Colonic mucosa (tissue), 4 donors: ENCODE measurements at regions not wholly inside any gene's neighbourhood (a gene's known extent, or its start where the extent isn't known, plus 50 kb on each side); places are given as distances from the start of the nearest gene placed in this dataset.

Source experiments
- DNase-seq: peaks from one replicate; pipeline ENCODE4 v3.0.0-alpha.2; 2020
- H3K27ac ChIP-seq: fragments of 200-600 bp; one replicate; pipeline ENCODE4 v1.8.0; 2021
- H3K27me3 ChIP-seq: fragments of 200-600 bp; one replicate; pipeline ENCODE4 v1.8.0; 2021
- H3K36me3 ChIP-seq: fragments of 200-600 bp; one replicate; pipeline ENCODE4 v1.8.0; 2021
- H3K4me1 ChIP-seq: fragments of 200-600 bp; one replicate; pipeline ENCODE4 v1.8.0; 2021; ENCODE audit warnings: mild to moderate bottlenecking
- H3K4me3 ChIP-seq: fragments of 200-600 bp; one replicate; pipeline ENCODE4 v1.8.0; 2021
- H3K9ac ChIP-seq, 2 donors: one replicate each; pipeline ENCODE4 v1.7.0; 2013; ENCODE audit warnings: control low read depth in 2 of 2, low read depth in 2 of 2, low read length in 2 of 2
- H3K9me3 ChIP-seq: fragments of 200-600 bp; one replicate; pipeline ENCODE4 v1.8.0; 2021
- CTCF ChIP-seq: fragments of 200-600 bp; IDR thresholded peaks from one replicate; pipeline ENCODE4 v1.8.0; 2022; ENCODE audit warnings: antibody characterized with exemption, mild to moderate bottlenecking
- intact Hi-C: fragments of 100-400 bp; cut with DNase I; formaldehyde crosslinking; loops from one replicate; pipeline ENCODE4 v1.14.1; 2022
- donor health status: healthy.
- donor health status: DM: no; HTN: no; CAD: no.
- donor health status: DM: no; HTN: no; CAD: no.

- no peak overlapping the region for H3K4me3 ChIP-seq
- no peaks in the 10 kb centered on the region for H3K4me1 ChIP-seq
- no peaks in the 10 kb centered on the region for H3K9me3 ChIP-seq
- no peak for DNase-seq
- no peaks in the 10 kb centered on the region for H3K36me3 ChIP-seq
- no peak overlapping the region for H3K27ac ChIP-seq
- H3K27me3 ChIP-seq = no peaks in the 10 kb centered on the region
- TF ChIP-seq CTCF = no peak
- intact Hi-C loops = no loop called here
- no peak overlapping the region for H3K9ac ChIP-seq
Measured at GRCh38 chr1:103191327-103191726, 83.0 kb upstream of the COL11A1 start.

- no peaks in the 10 kb centered on the region for H3K4me1 ChIP-seq
- H3K9ac ChIP-seq = no peak overlapping the region
- no peaks in the 10 kb centered on the region for H3K9me3 ChIP-seq
- H3K27me3 ChIP-seq = no peaks in the 10 kb centered on the region
- no peak overlapping the region for H3K27ac ChIP-seq
- intact Hi-C loops = no loop called here
- no peak for TF ChIP-seq CTCF
- no peak overlapping the region for H3K4me3 ChIP-seq
- H3K36me3 ChIP-seq = no peaks in the 10 kb centered on the region
- no peak for DNase-seq
Measured at GRCh38 chr1:103190766-103191165, 82.4 kb upstream of the COL11A1 start.

GRCh38 chr1:103187673-103188072 is 79.4 kb upstream of the COL11A1 start:
- DNase-seq = no peak
- intact Hi-C loops = no loop called here
- Histone ChIP-seq H3K4me1 (no peaks in the 10 kb centered on the region), H3K9ac (no peak overlapping the region), H3K9me3 (no peaks in the 10 kb centered on the region), H3K36me3 (no peaks in the 10 kb centered on the region), H3K4me3 (no peak overlapping the region), H3K27ac (no peak overlapping the region), H3K27me3 (no peaks in the 10 kb centered on the region)
- TF ChIP-seq CTCF = no peak

- no peaks in the 10 kb centered on the region for H3K4me1 ChIP-seq
- H3K27ac ChIP-seq = no peak overlapping the region
- no peak overlapping the region for H3K9ac ChIP-seq
- no peak for TF ChIP-seq CTCF
- no peak for DNase-seq
- intact Hi-C loops = no loop called here
- H3K9me3 ChIP-seq = no peaks in the 10 kb centered on the region
- no peak overlapping the region for H3K4me3 ChIP-seq
- no peaks in the 10 kb centered on the region for H3K36me3 ChIP-seq
- no peaks in the 10 kb centered on the region for H3K27me3 ChIP-seq
Measured at GRCh38 chr1:103180660-103181059, 72.3 kb upstream of the COL11A1 start.

- Histone ChIP-seq H3K36me3 (no peaks in the 10 kb centered on the region), H3K4me1 (no peaks in the 10 kb centered on the region), H3K27me3 (no peaks in the 10 kb centered on the region), H3K9me3 (no peaks in the 10 kb centered on the region), H3K27ac (no peak overlapping the region), H3K9ac (no peak overlapping the region), H3K4me3 (no peak overlapping the region)
- TF ChIP-seq CTCF = no peak
- intact Hi-C loops = no loop called here
- no peak for DNase-seq
Measured at GRCh38 chr1:103177108-103177775, 68.9 kb upstream of the COL11A1 start.
